ENCODE measurements at regions not wholly inside any gene's neighbourhood (a gene's known extent, or its start where the extent isn't known, plus 50 kb on each side); places are given as distances from the start of the nearest gene placed in this dataset.

- no peak for TF ChIP-seq EZH2 (IDR thresholded peaks at IDR 0.05; ENCODE audit: borderline replicate concordance, low read depth, low read length, poor library complexity, severe bottlenecking)
- no peak for TF ChIP-seq CTCF (conservative IDR thresholded peaks at IDR 0.05; ENCODE audit: low read depth, low read length)
Observed at GRCh38 chr18:51371929-51372328, 174.4 kb upstream of the MEX3C start.

Data from A673 (cell line).